HCT116 (cell line): ENCODE measurements at regions not wholly inside any gene's neighbourhood (a gene's known extent, or its start where the extent isn't known, plus 50 kb on each side); places are given as distances from the start of the nearest gene placed in this dataset.

Experiments used
- POLR2A ChIP-seq: IDR thresholded peaks from 2 replicates; pipeline ENCODE4 v1.7.0; 2011; ENCODE audit warnings: borderline replicate concordance; ENCODE audit not compliant: insufficient read depth, insufficient read length; ENCODE audit errors: extremely low read depth
- POLR2AphosphoS5 ChIP-seq: IDR thresholded peaks from 2 replicates; pipeline ENCODE4 v1.6.1; 2011; ENCODE audit warnings: mild to moderate bottlenecking, low read depth, low read length, moderate library complexity
- TCF7L2 ChIP-seq: IDR thresholded peaks from 2 replicates; pipeline ENCODE4 v1.7.0; 2011; ENCODE audit warnings: borderline replicate concordance, inconsistent platforms; ENCODE audit not compliant: insufficient read depth, insufficient read length; ENCODE audit errors: extremely low read depth
- TF ChIP-seq, protein P1 (sequence below), 3 experiments: fragments of 200-600 bp in 1 of 3; sonication (generic) in 1 of 3; IDR thresholded peaks in 2 of 3; conservative IDR thresholded peaks in 1 of 3; 2 replicates each; pipeline ENCODE4 v1.5.1; 2012 to 2017; ENCODE audit warnings: low read depth in 2 of 3, low read length in 2 of 3, antibody characterized with exemption in 1 of 3, borderline replicate concordance in 1 of 3, control low read depth in 1 of 3, mild to moderate bottlenecking in 1 of 3, mixed read lengths in 1 of 3, mixed run types in 1 of 3, moderate library complexity in 1 of 3; ENCODE audit not compliant: insufficient read depth in 1 of 3

DNA sequence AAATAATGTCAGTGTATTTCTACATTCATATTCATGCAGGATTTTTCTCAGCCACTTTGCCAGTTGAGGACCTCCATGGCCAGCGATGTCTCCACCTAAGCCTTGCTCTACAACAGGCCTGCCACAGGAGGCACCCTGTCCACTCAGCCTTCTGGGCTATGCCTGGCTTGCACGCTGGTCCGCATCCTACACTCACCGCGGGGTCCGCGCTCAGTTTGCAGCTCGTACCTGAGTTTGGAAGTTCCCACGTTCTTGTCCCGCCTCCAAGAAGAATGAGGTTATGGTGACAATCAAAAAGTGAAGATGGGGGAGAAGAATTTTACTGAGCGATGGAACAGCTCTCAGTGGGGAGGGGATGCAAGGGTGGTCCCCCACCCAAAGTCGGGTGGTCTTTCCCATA is 93.6 kb upstream of the GRIK1 start:
- TF ChIP-seq, protein P1, sequence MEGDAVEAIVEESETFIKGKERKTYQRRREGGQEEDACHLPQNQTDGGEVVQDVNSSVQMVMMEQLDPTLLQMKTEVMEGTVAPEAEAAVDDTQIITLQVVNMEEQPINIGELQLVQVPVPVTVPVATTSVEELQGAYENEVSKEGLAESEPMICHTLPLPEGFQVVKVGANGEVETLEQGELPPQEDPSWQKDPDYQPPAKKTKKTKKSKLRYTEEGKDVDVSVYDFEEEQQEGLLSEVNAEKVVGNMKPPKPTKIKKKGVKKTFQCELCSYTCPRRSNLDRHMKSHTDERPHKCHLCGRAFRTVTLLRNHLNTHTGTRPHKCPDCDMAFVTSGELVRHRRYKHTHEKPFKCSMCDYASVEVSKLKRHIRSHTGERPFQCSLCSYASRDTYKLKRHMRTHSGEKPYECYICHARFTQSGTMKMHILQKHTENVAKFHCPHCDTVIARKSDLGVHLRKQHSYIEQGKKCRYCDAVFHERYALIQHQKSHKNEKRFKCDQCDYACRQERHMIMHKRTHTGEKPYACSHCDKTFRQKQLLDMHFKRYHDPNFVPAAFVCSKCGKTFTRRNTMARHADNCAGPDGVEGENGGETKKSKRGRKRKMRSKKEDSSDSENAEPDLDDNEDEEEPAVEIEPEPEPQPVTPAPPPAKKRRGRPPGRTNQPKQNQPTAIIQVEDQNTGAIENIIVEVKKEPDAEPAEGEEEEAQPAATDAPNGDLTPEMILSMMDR (IDR thresholded peaks at IDR 0.05 in 2 of 3, conservative IDR thresholded peaks at IDR 0.05 in 1 of 3; ENCODE audit: borderline replicate concordance in 1 of 3, insufficient read depth in 1 of 3, low read depth in 2 of 3, low read length in 2 of 3) = no peak
- TF ChIP-seq TCF7L2 (no peak), POLR2A (no peak), POLR2AphosphoS5 (no peak)
